Osteoblast (primary cell): ENCODE measurements at regions not wholly inside any gene's neighbourhood (a gene's known extent, or its start where the extent isn't known, plus 50 kb on each side); places are given as distances from the start of the nearest gene placed in this dataset.

Experiments used
- DNase-seq: peaks from one replicate; pipeline ENCODE4 v3.0.0; 2011; ENCODE audit warnings: low spot score, mixed read lengths; ENCODE audit not compliant: insufficient read length; ENCODE audit errors: missing footprints
- H2AFZ ChIP-seq: 2 replicates; pipeline ENCODE4 v1.6.0; 2011; ENCODE audit warnings: mild to moderate bottlenecking, low read length
- H3K27ac ChIP-seq: 2 replicates; pipeline ENCODE4 v1.5.1; 2011; ENCODE audit warnings: mild to moderate bottlenecking, low read depth, low read length, moderate library complexity
- H3K27me3 ChIP-seq: 2 replicates; pipeline ENCODE4 v1.6.0; 2012; ENCODE audit warnings: mild to moderate bottlenecking, control low read depth, inconsistent platforms, low read length, moderate library complexity; ENCODE audit not compliant: insufficient read depth
- H3K36me3 ChIP-seq: 2 replicates; pipeline ENCODE4 v1.5.1; 2011; ENCODE audit warnings: mild to moderate bottlenecking, low read length, control low read depth, moderate library complexity; ENCODE audit not compliant: insufficient read depth
- H3K4me1 ChIP-seq: 2 replicates; pipeline ENCODE4 v1.5.1; 2011; ENCODE audit warnings: mild to moderate bottlenecking, low read length, control low read depth, moderate library complexity; ENCODE audit not compliant: insufficient read depth
- H3K4me2 ChIP-seq: 2 replicates; pipeline ENCODE4 v1.6.0; 2011; ENCODE audit warnings: mild to moderate bottlenecking, low read length; ENCODE audit not compliant: insufficient read depth
- H3K4me3 ChIP-seq: fragments of 200-600 bp; sonication (generic); 3 replicates; pipeline ENCODE4 v1.5.1; 2012; ENCODE audit warnings: mild to moderate bottlenecking, low read length, inconsistent platforms; ENCODE audit not compliant: insufficient read depth
- H3K79me2 ChIP-seq: 2 replicates; pipeline ENCODE4 v1.6.0; 2012; ENCODE audit warnings: mild to moderate bottlenecking, low read length, control low read depth, inconsistent platforms; ENCODE audit not compliant: insufficient read depth
- H3K9me3 ChIP-seq: 2 replicates; pipeline ENCODE4 v1.5.1; 2011; ENCODE audit warnings: low read depth, low read length, control low read depth
- H4K20me1 ChIP-seq: 2 replicates; pipeline ENCODE4 v1.6.0; 2012; ENCODE audit warnings: mild to moderate bottlenecking, low read length, control low read depth; ENCODE audit not compliant: insufficient read depth
- CTCF ChIP-seq: IDR thresholded peaks from 2 replicates; pipeline ENCODE4 v1.5.1; 2011; ENCODE audit warnings: mild to moderate bottlenecking, low read depth, low read length, moderate library complexity; ENCODE audit errors: extremely low read depth

- no peaks in the 10 kb centered on the region for H3K9me3 ChIP-seq
- H3K4me2 ChIP-seq = no peak overlapping the region
- no peak overlapping the region for H3K4me3 ChIP-seq
- no peak for TF ChIP-seq CTCF
- no peak overlapping the region for H3K27ac ChIP-seq
- H3K4me1 ChIP-seq = no peaks in the 10 kb centered on the region
- no peak overlapping the region for H2AFZ ChIP-seq
- no peak for DNase-seq
- H3K79me2 ChIP-seq = no peaks in the 10 kb centered on the region
- H3K36me3 ChIP-seq = no peaks in the 10 kb centered on the region
- H3K27me3 ChIP-seq = no peaks in the 10 kb centered on the region
- H4K20me1 ChIP-seq = no peaks in the 10 kb centered on the region
Observed at GRCh38 chrX:39058724-39059123, 257.5 kb downstream of the MID1IP1 start.

GRCh38 chrX:39059866-39060265, 258.6 kb downstream of the MID1IP1 start:
- H3K4me1 ChIP-seq = no peaks in the 10 kb centered on the region
- no peaks in the 10 kb centered on the region for H4K20me1 ChIP-seq
- TF ChIP-seq CTCF = no peak
- no peaks in the 10 kb centered on the region for H3K36me3 ChIP-seq
- no peak overlapping the region for H3K27ac ChIP-seq
- H3K4me3 ChIP-seq = no peak overlapping the region
- no peaks in the 10 kb centered on the region for H3K9me3 ChIP-seq
- no peak for DNase-seq
- peaks cover 4% of the 10 kb centered on the region for H3K27me3 ChIP-seq
- H3K4me2 ChIP-seq = no peak overlapping the region
- H2AFZ ChIP-seq = no peak overlapping the region
- H3K79me2 ChIP-seq = no peaks in the 10 kb centered on the region

GRCh38 chrX:39063037-39063436, 261.8 kb downstream of the MID1IP1 start:
- TF ChIP-seq CTCF = no peak
- no peaks in the 10 kb centered on the region for H3K9me3 ChIP-seq
- no peak for DNase-seq
- H3K36me3 ChIP-seq = no peaks in the 10 kb centered on the region
- no peak overlapping the region for H3K4me3 ChIP-seq
- no peaks in the 10 kb centered on the region for H3K79me2 ChIP-seq
- no peaks in the 10 kb centered on the region for H4K20me1 ChIP-seq
- no peak overlapping the region for H3K27ac ChIP-seq
- no peak overlapping the region for H3K4me2 ChIP-seq
- no peaks in the 10 kb centered on the region for H3K4me1 ChIP-seq
- H3K27me3 ChIP-seq = peaks cover 14% of the 10 kb centered on the region
- no peak overlapping the region for H2AFZ ChIP-seq

- H3K36me3 ChIP-seq = no peaks in the 10 kb centered on the region
- H3K79me2 ChIP-seq = no peaks in the 10 kb centered on the region
- H3K9me3 ChIP-seq = no peaks in the 10 kb centered on the region
- no peak for TF ChIP-seq CTCF
- H3K4me1 ChIP-seq = no peaks in the 10 kb centered on the region
- no peaks in the 10 kb centered on the region for H4K20me1 ChIP-seq
- peaks cover 14% of the 10 kb centered on the region for H3K27me3 ChIP-seq
- H2AFZ ChIP-seq = no peak overlapping the region
- no peak overlapping the region for H3K27ac ChIP-seq
- no peak overlapping the region for H3K4me2 ChIP-seq
- DNase-seq = no peak
- H3K4me3 ChIP-seq = no peak overlapping the region
Observed at GRCh38 chrX:39063702-39064101, 262.4 kb downstream of the MID1IP1 start.
